GM21528 (cell line): ENCODE measurements at regions not wholly inside any gene's neighbourhood (a gene's known extent, or its start where the extent isn't known, plus 50 kb on each side); places are given as distances from the start of the nearest gene placed in this dataset.
"Not testable (repeated sequence)": the region's sequence is repeated elsewhere in the genome, so short reads cannot be mapped to it uniquely, and the experiment has no call there.

Source experiments
- ATAC-seq: cut with Tn5 transposase; IDR thresholded peaks from one replicate; pipeline ENCODE4 v1.9.1; 2021; ENCODE audit warnings: mild to moderate bottlenecking, moderate library complexity; ENCODE audit not compliant: unreplicated experiment, low FRiP score

DNA sequence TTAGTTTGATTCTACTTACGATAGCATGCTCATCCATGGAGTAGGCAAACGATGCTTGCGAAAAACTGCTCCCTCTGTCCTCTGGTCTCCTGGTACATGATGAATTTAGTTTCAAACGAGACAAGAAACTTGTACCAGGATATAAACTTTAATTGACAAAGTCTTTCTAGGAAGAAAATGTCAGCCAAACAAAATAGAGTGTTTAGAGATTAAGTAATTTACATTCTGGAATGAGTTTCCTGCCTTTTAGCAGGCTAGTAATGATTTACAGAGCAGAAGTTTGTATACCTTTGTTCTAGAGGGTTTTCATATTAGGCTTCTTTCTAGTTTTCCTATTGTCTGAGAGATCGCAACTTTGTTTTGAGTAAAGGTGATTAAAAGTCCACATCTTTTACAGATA is 206.9 kb downstream of the RPL10L start:
- no peak for ATAC-seq

DNA sequence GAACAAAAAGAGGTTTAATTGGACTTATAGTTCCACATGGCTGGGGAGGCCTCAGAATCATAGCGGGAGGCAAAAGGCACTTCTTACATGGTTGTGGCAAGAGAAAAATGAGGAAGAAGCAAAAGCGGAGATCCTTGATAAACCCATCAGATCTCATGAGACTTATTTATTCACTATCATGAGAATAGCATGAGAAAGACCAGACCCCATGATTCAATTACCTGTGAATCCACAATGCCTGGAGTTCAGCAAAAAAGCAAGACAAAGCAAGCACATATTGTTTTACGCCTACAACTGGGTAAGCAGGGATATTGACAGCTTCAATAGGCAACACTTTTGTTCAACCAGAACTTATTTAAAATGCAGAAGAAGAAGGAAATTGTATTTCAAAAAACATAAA is 218.2 kb downstream of the RPL10L start:
- ATAC-seq: no peak

DNA sequence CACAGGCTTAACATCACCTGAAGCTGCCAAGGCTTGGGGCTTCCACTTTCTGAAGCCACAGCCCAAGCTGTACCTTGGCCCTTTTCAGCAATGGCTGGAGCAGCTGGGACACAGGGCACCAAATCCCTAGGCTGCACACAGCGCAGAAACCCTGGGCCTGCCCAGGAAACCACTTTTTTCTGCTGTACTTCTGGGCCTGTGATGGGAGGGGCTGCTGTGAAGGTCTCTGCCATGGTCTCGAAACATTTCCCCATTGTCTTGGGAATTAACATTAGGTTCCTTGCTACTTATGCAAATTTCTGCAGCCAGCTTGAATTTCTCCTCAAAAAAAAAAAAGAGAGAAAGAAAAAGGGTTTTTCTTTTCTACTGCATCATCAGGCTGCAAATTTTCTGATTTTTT is 219.1 kb downstream of the RPL10L start:
- ATAC-seq: no peak

DNA sequence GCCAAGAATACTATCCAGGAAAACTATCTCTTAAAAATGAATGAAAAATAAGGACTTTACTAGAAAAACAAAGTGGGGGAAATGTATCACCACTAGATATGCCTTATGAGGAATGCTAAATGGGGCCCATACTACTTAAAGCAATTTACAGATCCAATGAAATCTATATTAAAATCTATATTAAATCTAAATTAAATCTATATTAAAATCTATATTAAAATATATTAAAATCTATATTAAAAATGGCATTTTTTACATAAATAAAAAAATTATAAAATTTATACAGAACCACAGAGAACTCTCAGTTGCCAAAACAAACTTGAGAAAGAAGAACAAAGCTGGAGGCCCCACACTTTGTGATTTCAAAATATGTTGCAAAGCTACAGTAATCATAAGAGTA is 234.5 kb downstream of the RPL10L start:
- ATAC-seq: no peak

DNA sequence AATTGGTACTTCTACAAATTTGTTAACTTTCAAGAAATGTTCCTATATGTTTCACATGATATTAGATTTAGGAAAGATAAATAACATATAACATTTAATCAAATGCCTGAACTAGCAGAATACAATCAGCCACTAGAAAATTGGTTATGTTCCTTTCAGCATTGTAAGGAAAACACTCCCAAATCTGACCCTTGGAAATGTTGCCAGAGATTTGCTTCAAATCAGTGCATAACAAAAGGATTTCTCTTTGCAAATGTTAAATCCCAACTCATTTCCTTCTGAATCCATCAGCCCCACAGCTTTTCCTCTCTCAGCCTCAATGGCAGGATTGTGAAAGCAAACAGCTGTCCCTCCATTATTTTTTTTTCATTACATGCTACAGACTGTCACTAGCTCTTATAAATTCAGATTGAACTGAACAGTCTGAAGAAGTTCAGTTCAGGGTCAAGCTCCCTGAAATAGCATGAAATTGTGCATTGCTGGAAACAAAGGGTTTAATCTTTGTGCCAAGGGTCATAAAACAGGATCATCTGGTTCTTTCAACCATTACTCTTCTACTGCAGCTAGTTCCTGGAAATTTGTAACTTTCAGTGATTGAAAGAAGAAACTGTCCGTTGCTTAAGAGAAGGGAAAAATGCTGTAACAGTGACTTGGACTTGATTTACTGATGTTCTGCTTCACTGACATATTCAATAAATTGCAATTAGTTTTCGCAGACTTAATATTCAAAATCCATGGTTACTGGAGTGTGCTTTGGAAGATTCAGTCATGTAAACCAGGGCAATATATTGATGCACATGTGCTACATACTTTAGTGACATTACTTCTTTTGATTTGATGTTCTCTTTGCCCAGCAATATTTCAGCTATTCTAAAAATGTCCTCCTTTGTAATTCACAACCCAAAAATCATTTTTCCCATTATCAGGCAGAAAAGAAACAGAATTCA is 246.4 kb downstream of the RPL10L start:
- ATAC-seq: no peak

- ATAC-seq: not testable (repeated sequence)
These were observed 249.4 kb downstream of the RPL10L start for GRCh38 chr14:46402001-46402690.

GRCh38 chr14:46401066-46401465 is 250.5 kb downstream of the RPL10L start:
- ATAC-seq: no peak

GRCh38 chr14:46399049-46399448 is 252.5 kb downstream of the RPL10L start:
- no peak for ATAC-seq

- ATAC-seq: no peak
These were observed 267.0 kb downstream of the RPL10L start for GRCh38 chr14:46384611-46385010.

- no peak for ATAC-seq
These were observed 269.9 kb downstream of the RPL10L start for GRCh38 chr14:46381674-46382073.

DNA sequence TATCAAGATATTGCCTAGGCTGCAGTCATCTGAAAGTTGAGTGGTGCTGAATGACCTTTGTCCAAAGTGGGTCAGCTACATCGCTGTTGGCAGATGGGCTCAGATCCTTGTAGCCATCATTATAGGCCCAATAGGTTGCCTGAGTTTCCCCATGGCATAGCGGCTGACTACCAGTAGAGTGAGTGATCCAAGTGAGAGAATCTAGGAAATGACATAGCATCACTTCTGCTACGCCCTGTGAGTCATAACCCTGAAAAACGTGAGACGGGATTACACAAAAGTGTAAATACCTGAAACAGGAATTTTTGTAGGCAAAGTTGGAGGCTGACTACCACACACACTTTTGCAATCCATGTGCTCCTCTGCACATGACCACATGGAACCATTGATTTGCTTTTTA is 273.3 kb downstream of the RPL10L start:
- ATAC-seq: no peak

- ATAC-seq: no peak
These were observed 274.3 kb downstream of the RPL10L start for GRCh38 chr14:46377305-46377704.

DNA sequence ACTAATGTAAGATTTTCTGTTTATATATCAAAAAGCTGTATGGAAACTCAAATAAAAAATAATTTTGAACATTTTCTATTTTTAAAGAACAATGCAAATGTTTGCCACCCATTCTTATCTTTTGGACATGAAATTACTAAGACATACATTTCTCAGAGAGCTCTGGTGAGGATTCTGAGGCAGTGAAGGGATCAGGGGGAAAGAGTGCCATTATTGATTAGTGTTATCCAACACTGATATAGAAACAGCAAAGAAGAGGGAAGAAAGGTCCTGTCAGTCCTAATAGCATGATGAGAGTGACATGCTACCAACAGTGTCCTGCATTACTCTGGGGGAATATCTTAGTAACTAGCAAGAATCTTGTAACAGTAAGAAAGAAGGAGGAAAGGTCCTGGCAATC is 282.2 kb downstream of the RPL10L start:
- no peak for ATAC-seq

DNA sequence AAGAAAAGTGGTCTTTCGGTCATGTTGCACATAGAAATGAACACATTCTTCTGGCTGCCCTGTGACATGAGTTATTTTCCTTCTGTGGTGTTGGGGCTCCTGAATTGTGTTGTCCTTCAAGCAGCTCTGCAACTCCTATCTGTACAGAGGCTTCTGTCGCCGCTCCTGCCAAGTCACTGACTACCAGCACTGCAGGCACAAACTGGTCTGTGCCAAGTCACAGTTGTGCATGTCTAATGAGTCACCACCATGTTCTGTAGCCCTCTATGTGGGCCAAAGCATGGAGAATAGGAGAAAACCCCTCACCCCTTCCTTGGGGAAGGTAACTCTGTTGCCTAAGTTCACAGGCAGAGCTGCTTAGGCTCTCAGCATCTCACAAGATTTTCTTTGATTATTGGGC is 283.3 kb downstream of the RPL10L start:
- no peak for ATAC-seq

DNA sequence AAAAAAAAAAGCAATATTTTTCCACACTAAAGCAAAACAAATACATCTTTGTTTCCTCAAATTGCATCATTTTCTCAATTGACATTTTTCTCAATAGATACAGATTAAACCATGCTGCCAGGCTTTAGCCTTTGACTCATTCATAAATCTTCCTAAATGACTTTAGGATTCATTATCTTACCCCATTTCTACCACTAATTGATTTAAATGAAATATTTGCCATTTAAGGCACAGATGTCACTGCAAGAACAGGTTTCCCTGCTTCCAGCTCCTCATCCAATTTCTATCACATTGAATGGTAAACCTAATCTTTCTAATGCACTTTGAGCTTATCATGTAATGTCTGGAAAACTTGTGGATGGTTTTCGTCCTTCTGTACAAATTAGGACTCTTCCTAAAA is 298.7 kb downstream of the RPL10L start:
- ATAC-seq: no peak

GRCh38 chr14:46344327-46344937 is 307.1 kb downstream of the RPL10L start:
- ATAC-seq: peak; percentile 74

DNA sequence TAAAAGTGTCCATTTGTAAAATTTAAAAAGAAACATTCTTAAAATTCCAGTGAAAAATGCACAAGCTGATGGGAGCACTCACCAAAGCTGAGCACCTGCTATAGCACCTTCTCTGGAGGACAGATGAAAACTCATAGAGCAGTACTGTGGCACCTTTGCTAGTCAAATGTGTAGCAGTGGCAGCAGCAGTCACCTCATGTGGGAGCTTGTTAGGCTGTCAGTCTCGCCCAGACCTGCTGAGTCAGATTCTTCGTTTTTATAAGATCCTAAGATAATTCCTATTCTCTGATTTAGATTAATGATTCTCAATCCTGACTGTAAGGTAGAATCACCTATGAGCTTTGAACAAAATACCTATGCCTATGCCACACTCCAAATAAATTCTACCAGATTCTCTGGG is 325.8 kb downstream of the RPL10L start:
- no peak for ATAC-seq

- ATAC-seq: no peak
These were observed 326.4 kb downstream of the RPL10L start for GRCh38 chr14:46325157-46325556.

DNA sequence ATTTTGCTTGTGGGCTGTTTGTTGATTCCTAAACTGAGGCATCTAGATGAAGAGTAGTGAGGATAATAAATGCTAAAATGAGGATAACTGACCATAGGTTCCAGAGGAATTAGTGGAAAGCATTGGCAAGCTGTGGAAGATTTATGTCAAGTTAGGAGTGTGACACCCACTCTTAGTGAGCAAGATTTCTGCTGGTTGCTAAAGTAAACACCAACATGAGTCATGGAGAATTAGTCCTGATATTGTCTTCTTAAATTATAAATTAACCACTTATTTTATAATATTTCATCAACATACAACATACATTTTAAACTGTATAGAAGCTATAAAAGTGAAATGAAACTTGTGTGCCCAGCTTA is 328.2 kb downstream of the RPL10L start:
- no peak for ATAC-seq

DNA sequence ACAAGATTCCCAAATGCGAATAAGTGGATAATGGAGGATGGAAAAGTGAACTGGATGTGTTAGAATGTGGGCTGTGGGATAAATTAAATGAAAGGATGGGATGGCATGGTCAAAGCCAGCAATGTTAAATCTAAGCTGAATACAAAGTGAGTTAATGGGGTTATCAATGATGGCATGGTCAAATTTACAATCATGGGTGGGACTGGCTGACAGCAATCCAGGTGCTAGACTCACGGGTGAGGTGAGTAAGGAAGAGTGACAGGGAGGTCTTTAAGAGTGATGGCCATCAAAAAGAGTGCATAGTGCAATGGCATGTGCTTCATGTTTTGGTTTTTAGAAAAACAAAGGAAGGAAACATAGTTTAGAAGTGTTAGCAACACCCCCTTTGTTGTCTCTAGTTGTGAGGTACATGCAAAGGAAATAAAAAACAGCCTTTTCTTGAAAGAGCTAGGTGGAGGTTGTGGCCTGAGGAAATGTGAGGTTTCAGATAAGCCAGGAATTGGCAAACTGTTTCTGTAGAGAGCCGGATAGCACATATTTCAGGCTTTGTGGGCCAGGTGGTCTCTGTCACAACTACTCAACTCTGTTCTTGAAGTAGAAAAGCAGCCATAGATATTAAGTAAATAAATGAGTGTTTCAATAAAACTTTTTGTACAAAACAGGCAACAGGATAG is 328.7 kb downstream of the RPL10L start:
- ATAC-seq: no peak

DNA sequence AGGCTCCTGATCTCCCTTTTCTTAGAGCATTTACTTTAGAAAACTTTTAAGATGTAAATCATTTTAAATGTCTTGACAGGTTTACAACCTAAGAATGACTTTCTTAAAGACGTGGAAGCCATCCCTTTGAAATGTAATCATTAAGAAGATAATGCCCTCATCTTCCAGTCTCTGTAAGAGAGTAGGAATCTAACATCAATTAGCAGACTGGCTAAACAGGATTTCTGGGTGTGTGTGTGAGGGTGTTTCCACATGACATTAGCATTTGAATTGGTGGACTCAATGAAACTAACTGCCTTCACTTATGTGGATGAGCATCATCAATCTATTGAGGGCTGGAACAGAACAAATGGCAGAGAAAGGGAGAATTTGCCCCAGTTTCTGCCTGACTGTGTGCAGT is 329.5 kb downstream of the RPL10L start:
- no peak for ATAC-seq
